Stimulated activated CD4-positive, alpha-beta T cell treated with anti-CD3 and anti-CD28 coated beads, TNF-alpha, amount 100 ng/mL, for 48 hours (primary cell): ENCODE measurements at regions not wholly inside any gene's neighbourhood (a gene's known extent, or its start where the extent isn't known, plus 50 kb on each side); places are given as distances from the start of the nearest gene placed in this dataset.

ENCODE experiments used
- DNase-seq, 3 donors: peaks; one replicate each; pipeline ENCODE4 v3.0.0-alpha.2; 2020; ENCODE audit warnings: low read depth in 3 of 3

- no peak for DNase-seq
Measured at GRCh38 chr16:64459821-64460220, 662.0 kb downstream of the CDH11 start.

GRCh38 chr16:64459402-64459801 is 662.5 kb downstream of the CDH11 start:
- DNase-seq, result no peak

- DNase-seq, result no peak
Measured at GRCh38 chr16:64455275-64455674, 666.6 kb downstream of the CDH11 start.

GRCh38 chr16:64453646-64454045 is 668.2 kb downstream of the CDH11 start:
- no peak for DNase-seq

- no peak for DNase-seq
Measured at GRCh38 chr16:64452446-64452845, 669.4 kb downstream of the CDH11 start.

- DNase-seq, result no peak
Measured at GRCh38 chr16:64450177-64450576, 671.7 kb downstream of the CDH11 start.

- no peak for DNase-seq
Measured at GRCh38 chr16:64449506-64449905, 672.4 kb downstream of the CDH11 start.

- no peak for DNase-seq
Measured at GRCh38 chr16:64445649-64446048, 676.2 kb downstream of the CDH11 start.

- DNase-seq, result no peak
Measured at GRCh38 chr16:64445245-64445644, 676.6 kb downstream of the CDH11 start.

GRCh38 chr16:64440421-64440831 is 681.4 kb downstream of the CDH11 start:
- no peak for DNase-seq

GRCh38 chr16:64440005-64440404 is 681.9 kb downstream of the CDH11 start:
- no peak for DNase-seq

GRCh38 chr16:64437706-64438324 is 684.0 kb downstream of the CDH11 start:
- no peak for DNase-seq

GRCh38 chr16:64434526-64435069 is 687.3 kb downstream of the CDH11 start:
- no peak for DNase-seq

GRCh38 chr16:64428463-64429113 is 693.3 kb downstream of the CDH11 start:
- DNase-seq, result no peak

- DNase-seq, result no peak
Measured at GRCh38 chr16:64426131-64426666, 695.7 kb downstream of the CDH11 start.

- no peak for DNase-seq
Measured at GRCh38 chr16:64425381-64425780, 696.5 kb downstream of the CDH11 start.

GRCh38 chr16:64422259-64422658 is 699.6 kb downstream of the CDH11 start:
- DNase-seq, result no peak

- DNase-seq, result no peak
Measured at GRCh38 chr16:64421515-64421914, 700.3 kb downstream of the CDH11 start.

GRCh38 chr16:64419832-64420231 is 702.0 kb downstream of the CDH11 start:
- no peak for DNase-seq

GRCh38 chr16:64417711-64418227 is 704.1 kb downstream of the CDH11 start:
- DNase-seq, result no peak

- DNase-seq, result no peak
Measured at GRCh38 chr16:64416216-64417005, 705.5 kb downstream of the CDH11 start.
